Esophagus muscularis mucosa (tissue), 4 donors: ENCODE measurements at regions not wholly inside any gene's neighbourhood (a gene's known extent, or its start where the extent isn't known, plus 50 kb on each side); places are given as distances from the start of the nearest gene placed in this dataset.

Experiments
- EP300 ChIP-seq: sonication (generic); formaldehyde crosslinking; IDR thresholded peaks from one replicate; pipeline ENCODE4 v1.6.1; 2017; ENCODE audit warnings: antibody characterized with exemption
- POLR2A ChIP-seq: fragments of 450-650 bp; IDR thresholded peaks from one replicate; pipeline ENCODE4 v1.6.1; 2017; ENCODE audit warnings: antibody characterized with exemption, moderate library complexity, mild to moderate bottlenecking, low read depth
- POLR2AphosphoS5 ChIP-seq, 2 donors: sonication (generic); formaldehyde crosslinking; IDR thresholded peaks; one replicate each; pipeline ENCODE4 v1.6.1; 2017; ENCODE audit warnings: antibody characterized with exemption in 2 of 2
- TF ChIP-seq, protein P1 (sequence below), 3 experiments: fragments of 200-600 bp in 2 of 3; fragments of 450-650 bp in 1 of 3; sonication (generic) in 2 of 3; IDR thresholded peaks; one replicate each; pipeline ENCODE4 v1.5.1; 2017 to 2019; ENCODE audit warnings: antibody characterized with exemption in 3 of 3, mild to moderate bottlenecking in 2 of 3, moderate library complexity in 1 of 3

- TF ChIP-seq POLR2A (no peak), EP300 (no peak), POLR2AphosphoS5 (IDR thresholded peaks at IDR 0.05) (no peak)
- TF ChIP-seq, protein P1, sequence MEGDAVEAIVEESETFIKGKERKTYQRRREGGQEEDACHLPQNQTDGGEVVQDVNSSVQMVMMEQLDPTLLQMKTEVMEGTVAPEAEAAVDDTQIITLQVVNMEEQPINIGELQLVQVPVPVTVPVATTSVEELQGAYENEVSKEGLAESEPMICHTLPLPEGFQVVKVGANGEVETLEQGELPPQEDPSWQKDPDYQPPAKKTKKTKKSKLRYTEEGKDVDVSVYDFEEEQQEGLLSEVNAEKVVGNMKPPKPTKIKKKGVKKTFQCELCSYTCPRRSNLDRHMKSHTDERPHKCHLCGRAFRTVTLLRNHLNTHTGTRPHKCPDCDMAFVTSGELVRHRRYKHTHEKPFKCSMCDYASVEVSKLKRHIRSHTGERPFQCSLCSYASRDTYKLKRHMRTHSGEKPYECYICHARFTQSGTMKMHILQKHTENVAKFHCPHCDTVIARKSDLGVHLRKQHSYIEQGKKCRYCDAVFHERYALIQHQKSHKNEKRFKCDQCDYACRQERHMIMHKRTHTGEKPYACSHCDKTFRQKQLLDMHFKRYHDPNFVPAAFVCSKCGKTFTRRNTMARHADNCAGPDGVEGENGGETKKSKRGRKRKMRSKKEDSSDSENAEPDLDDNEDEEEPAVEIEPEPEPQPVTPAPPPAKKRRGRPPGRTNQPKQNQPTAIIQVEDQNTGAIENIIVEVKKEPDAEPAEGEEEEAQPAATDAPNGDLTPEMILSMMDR (IDR thresholded peaks at IDR 0.05) = no peak
Measured at GRCh38 chr5:166602271-166602670, 1689.2 kb upstream of the WWC1 start.
